ENCODE measurements at regions not wholly inside any gene's neighbourhood (a gene's known extent, or its start where the extent isn't known, plus 50 kb on each side); places are given as distances from the start of the nearest gene placed in this dataset.
A peak's percentile ranks its signal among the peaks of the same experiment; 100 is the strongest.
"Not testable (repeated sequence)": the region's sequence is repeated elsewhere in the genome, so short reads cannot be mapped to it uniquely, and the experiment has no call there.

- DNase-seq (ENCODE audit: low read depth): no peak
These were observed 109.8 kb downstream of the IL12A start for GRCh38 chr3:160098261-160098908.

GRCh38 chr3:160098926-160099626 is 110.4 kb downstream of the IL12A start:
- no peak for DNase-seq (ENCODE audit: low read depth)

GRCh38 chr3:160099834-160100233 is 111.2 kb downstream of the IL12A start:
- no peak for DNase-seq (ENCODE audit: low read depth)

GRCh38 chr3:160100610-160101009 is 112.0 kb downstream of the IL12A start:
- no peak for DNase-seq (ENCODE audit: low read depth)

GRCh38 chr3:160102001-160102400 is 113.4 kb downstream of the IL12A start:
- DNase-seq (ENCODE audit: low read depth): not testable (repeated sequence)

- DNase-seq (ENCODE audit: low read depth): no peak
These were observed 114.8 kb downstream of the IL12A start for GRCh38 chr3:160103397-160103796.

- DNase-seq (ENCODE audit: low read depth): no peak
These were observed 117.4 kb downstream of the IL12A start for GRCh38 chr3:160105907-160106584.

GRCh38 chr3:160106905-160107861 is 118.0 kb upstream of the C3orf80 start:
- no peak for DNase-seq (ENCODE audit: low read depth)

- DNase-seq (ENCODE audit: low read depth): no peak
These were observed 116.9 kb upstream of the C3orf80 start for GRCh38 chr3:160108362-160108761.

GRCh38 chr3:160112481-160112880 is 112.7 kb upstream of the C3orf80 start:
- DNase-seq (ENCODE audit: low read depth): no peak

GRCh38 chr3:160112996-160113395 is 112.2 kb upstream of the C3orf80 start:
- DNase-seq (ENCODE audit: low read depth): no peak

GRCh38 chr3:160114355-160114995 is 110.7 kb upstream of the C3orf80 start:
- no peak for DNase-seq (ENCODE audit: low read depth)

- no peak for DNase-seq (ENCODE audit: low read depth)
These were observed 109.8 kb upstream of the C3orf80 start for GRCh38 chr3:160115387-160115786.

GRCh38 chr3:160124224-160124623 is 101.0 kb upstream of the C3orf80 start:
- DNase-seq (ENCODE audit: low read depth): no peak

GRCh38 chr3:160125258-160125657 is 100.0 kb upstream of the C3orf80 start:
- no peak for DNase-seq (ENCODE audit: low read depth)

- no peak for DNase-seq (ENCODE audit: low read depth)
These were observed 99.2 kb upstream of the C3orf80 start for GRCh38 chr3:160126051-160126450.

GRCh38 chr3:160126761-160127160 is 98.5 kb upstream of the C3orf80 start:
- no peak for DNase-seq (ENCODE audit: low read depth)

GRCh38 chr3:160127308-160127707 is 97.9 kb upstream of the C3orf80 start:
- DNase-seq (ENCODE audit: low read depth): no peak

GRCh38 chr3:160128056-160128455 is 97.2 kb upstream of the C3orf80 start:
- no peak for DNase-seq (ENCODE audit: low read depth)

- DNase-seq (ENCODE audit: low read depth): peak; percentile 94
These were observed 95.7 kb upstream of the C3orf80 start for GRCh38 chr3:160129459-160130061.

- DNase-seq (ENCODE audit: low read depth): peak; percentile 10
These were observed 95.2 kb upstream of the C3orf80 start for GRCh38 chr3:160130071-160130470.

Data from ELR (cell line).